Muscle layer of colon (tissue), 2 donors: ENCODE measurements at regions not wholly inside any gene's neighbourhood (a gene's known extent, or its start where the extent isn't known, plus 50 kb on each side); places are given as distances from the start of the nearest gene placed in this dataset.

Experiments used
- H3K27ac ChIP-seq: one replicate; pipeline ENCODE4 v1.7.0; 2013; ENCODE audit warnings: low read depth, mild to moderate bottlenecking, low read length, moderate library complexity
- H3K27me3 ChIP-seq, 2 donors: one replicate each; pipeline ENCODE4 v1.7.0; 2013; ENCODE audit warnings: low read length in 2 of 2, mild to moderate bottlenecking in 2 of 2; ENCODE audit not compliant: insufficient read depth in 2 of 2, control insufficient read depth in 1 of 2
- H3K36me3 ChIP-seq: one replicate; pipeline ENCODE4 v1.7.0; 2013; ENCODE audit warnings: mild to moderate bottlenecking, low read length; ENCODE audit not compliant: insufficient read depth
- H3K4me1 ChIP-seq: one replicate; pipeline ENCODE4 v1.7.0; 2013; ENCODE audit warnings: mild to moderate bottlenecking, low read length; ENCODE audit not compliant: insufficient read depth
- H3K4me3 ChIP-seq, 2 donors: one replicate each; pipeline ENCODE4 v1.7.0; 2013; ENCODE audit warnings: low read length in 2 of 2, low read depth in 1 of 2, mild to moderate bottlenecking in 1 of 2, moderate library complexity in 1 of 2
- H3K9ac ChIP-seq: one replicate; pipeline ENCODE4 v1.7.0; 2013; ENCODE audit warnings: low read length
- H3K9me3 ChIP-seq: one replicate; pipeline ENCODE4 v1.7.0; 2013; ENCODE audit warnings: mild to moderate bottlenecking, low read length
- donor health status: abdominal sarcoma.
- donor health status: Adenocarcinoma of cecum.

- no peak overlapping the region for H3K27ac ChIP-seq
- H3K4me1 ChIP-seq, result no peaks in the 10 kb centered on the region
- H3K36me3 ChIP-seq, result no peaks in the 10 kb centered on the region
- H3K9me3 ChIP-seq, result no peaks in the 10 kb centered on the region
- H3K4me3 ChIP-seq, result no peak overlapping the region
- no peaks in the 10 kb centered on the region for H3K27me3 ChIP-seq
- H3K9ac ChIP-seq, result no peak overlapping the region
These were observed 184.2 kb downstream of the KCNJ2 start for GRCh38 chr17:70353408-70354092.

GRCh38 chr17:70355185-70355584 lies 185.9 kb downstream of the KCNJ2 start:
- no peak overlapping the region for H3K4me3 ChIP-seq
- H3K4me1 ChIP-seq, result no peaks in the 10 kb centered on the region
- H3K27ac ChIP-seq, result no peak overlapping the region
- no peaks in the 10 kb centered on the region for H3K36me3 ChIP-seq
- H3K27me3 ChIP-seq, result no peaks in the 10 kb centered on the region
- no peaks in the 10 kb centered on the region for H3K9me3 ChIP-seq
- no peak overlapping the region for H3K9ac ChIP-seq

- no peak overlapping the region for H3K4me3 ChIP-seq
- H3K36me3 ChIP-seq, result no peaks in the 10 kb centered on the region
- no peaks in the 10 kb centered on the region for H3K4me1 ChIP-seq
- no peak overlapping the region for H3K27ac ChIP-seq
- no peaks in the 10 kb centered on the region for H3K27me3 ChIP-seq
- H3K9me3 ChIP-seq, result no peaks in the 10 kb centered on the region
- H3K9ac ChIP-seq, result no peak overlapping the region
These were observed 187.9 kb downstream of the KCNJ2 start for GRCh38 chr17:70357190-70357589.

- Histone ChIP-seq H3K36me3 (no peaks in the 10 kb centered on the region), H3K27me3 (no peaks in the 10 kb centered on the region), H3K27ac (no peak overlapping the region), H3K4me1 (no peaks in the 10 kb centered on the region), H3K9me3 (no peaks in the 10 kb centered on the region), H3K9ac (no peak overlapping the region), H3K4me3 (no peak overlapping the region)
These were observed 195.8 kb downstream of the KCNJ2 start for GRCh38 chr17:70365091-70365583.

- H3K4me1 ChIP-seq, result no peaks in the 10 kb centered on the region
- no peak overlapping the region for H3K9ac ChIP-seq
These were observed 197.1 kb downstream of the KCNJ2 start for GRCh38 chr17:70366386-70366785.

GRCh38 chr17:70368011-70368410 lies 198.7 kb downstream of the KCNJ2 start:
- no peak overlapping the region for H3K9ac ChIP-seq
- no peaks in the 10 kb centered on the region for H3K9me3 ChIP-seq
- H3K4me1 ChIP-seq, result peaks cover 4% of the 10 kb centered on the region
- no peaks in the 10 kb centered on the region for H3K27me3 ChIP-seq
- H3K36me3 ChIP-seq, result no peaks in the 10 kb centered on the region
- no peak overlapping the region for H3K27ac ChIP-seq
- no peak overlapping the region for H3K4me3 ChIP-seq

More at GRCh38 chr17:70366386-70366785, 197.1 kb downstream of the KCNJ2 start:
- Histone ChIP-seq H3K4me3 (no peak overlapping the region), H3K36me3 (no peaks in the 10 kb centered on the region), H3K27me3 (no peaks in the 10 kb centered on the region), H3K27ac (no peak overlapping the region), H3K9me3 (no peaks in the 10 kb centered on the region)

- no peaks in the 10 kb centered on the region for H3K9me3 ChIP-seq
These were observed 200.1 kb downstream of the KCNJ2 start for GRCh38 chr17:70369391-70369790.

GRCh38 chr17:70370816-70371215 lies 201.5 kb downstream of the KCNJ2 start:
- no peak overlapping the region for H3K4me3 ChIP-seq
- peaks cover 4% of the 10 kb centered on the region for H3K4me1 ChIP-seq
- no peak overlapping the region for H3K27ac ChIP-seq
- H3K36me3 ChIP-seq, result no peaks in the 10 kb centered on the region
- no peak overlapping the region for H3K9ac ChIP-seq
- no peaks in the 10 kb centered on the region for H3K9me3 ChIP-seq
- no peaks in the 10 kb centered on the region for H3K27me3 ChIP-seq

More at GRCh38 chr17:70369391-70369790, 200.1 kb downstream of the KCNJ2 start:
- no peaks in the 10 kb centered on the region for H3K27me3 ChIP-seq
- H3K36me3 ChIP-seq, result no peaks in the 10 kb centered on the region
- no peak overlapping the region for H3K9ac ChIP-seq
- H3K27ac ChIP-seq, result no peak overlapping the region
- H3K4me1 ChIP-seq, result peaks cover 4% of the 10 kb centered on the region
- H3K4me3 ChIP-seq, result no peak overlapping the region

GRCh38 chr17:70373369-70373768 lies 204.0 kb downstream of the KCNJ2 start:
- Histone ChIP-seq H3K9me3 (no peaks in the 10 kb centered on the region), H3K4me3 (no peak overlapping the region), H3K27ac (no peak overlapping the region), H3K9ac (no peak overlapping the region), H3K36me3 (no peaks in the 10 kb centered on the region), H3K4me1 (peaks cover 4% of the 10 kb centered on the region), H3K27me3 (no peaks in the 10 kb centered on the region)

GRCh38 chr17:70374496-70374895 lies 205.2 kb downstream of the KCNJ2 start:
- no peak overlapping the region for H3K4me3 ChIP-seq
- no peak overlapping the region for H3K27ac ChIP-seq
- H3K27me3 ChIP-seq, result no peaks in the 10 kb centered on the region
- H3K36me3 ChIP-seq, result no peaks in the 10 kb centered on the region
- H3K9ac ChIP-seq, result no peak overlapping the region
- H3K9me3 ChIP-seq, result no peaks in the 10 kb centered on the region
- H3K4me1 ChIP-seq, result peaks cover 4% of the 10 kb centered on the region

- Histone ChIP-seq H3K4me3 (no peak overlapping the region), H3K9ac (no peak overlapping the region), H3K4me1 (peaks cover 4% of the 10 kb centered on the region), H3K27me3 (no peaks in the 10 kb centered on the region), H3K27ac (no peak overlapping the region), H3K9me3 (no peaks in the 10 kb centered on the region), H3K36me3 (no peaks in the 10 kb centered on the region)
These were observed 206.1 kb downstream of the KCNJ2 start for GRCh38 chr17:70375406-70375805.
